GM12875 (cell line): ENCODE measurements at regions not wholly inside any gene's neighbourhood (a gene's known extent, or its start where the extent isn't known, plus 50 kb on each side); places are given as distances from the start of the nearest gene placed in this dataset.

Experiments used
- H3K4me3 ChIP-seq: one replicate; pipeline ENCODE4 v1.5.1; 2011; ENCODE audit warnings: low read depth, low read length, control low read depth
- TF ChIP-seq, protein P1 (sequence below): IDR thresholded peaks from 2 replicates; pipeline ENCODE4 v1.5.1; 2011; ENCODE audit warnings: low read depth, mild to moderate bottlenecking, control low read depth, inconsistent platforms, low read length, moderate library complexity, borderline replicate concordance; ENCODE audit not compliant: insufficient read depth

- TF ChIP-seq, protein P1, sequence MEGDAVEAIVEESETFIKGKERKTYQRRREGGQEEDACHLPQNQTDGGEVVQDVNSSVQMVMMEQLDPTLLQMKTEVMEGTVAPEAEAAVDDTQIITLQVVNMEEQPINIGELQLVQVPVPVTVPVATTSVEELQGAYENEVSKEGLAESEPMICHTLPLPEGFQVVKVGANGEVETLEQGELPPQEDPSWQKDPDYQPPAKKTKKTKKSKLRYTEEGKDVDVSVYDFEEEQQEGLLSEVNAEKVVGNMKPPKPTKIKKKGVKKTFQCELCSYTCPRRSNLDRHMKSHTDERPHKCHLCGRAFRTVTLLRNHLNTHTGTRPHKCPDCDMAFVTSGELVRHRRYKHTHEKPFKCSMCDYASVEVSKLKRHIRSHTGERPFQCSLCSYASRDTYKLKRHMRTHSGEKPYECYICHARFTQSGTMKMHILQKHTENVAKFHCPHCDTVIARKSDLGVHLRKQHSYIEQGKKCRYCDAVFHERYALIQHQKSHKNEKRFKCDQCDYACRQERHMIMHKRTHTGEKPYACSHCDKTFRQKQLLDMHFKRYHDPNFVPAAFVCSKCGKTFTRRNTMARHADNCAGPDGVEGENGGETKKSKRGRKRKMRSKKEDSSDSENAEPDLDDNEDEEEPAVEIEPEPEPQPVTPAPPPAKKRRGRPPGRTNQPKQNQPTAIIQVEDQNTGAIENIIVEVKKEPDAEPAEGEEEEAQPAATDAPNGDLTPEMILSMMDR: no peak
- no peak overlapping the region for H3K4me3 ChIP-seq
These were observed 274.2 kb upstream of the ERCC4 start for GRCh38 chr16:13645601-13646245.

- TF ChIP-seq, protein P1: no peak
- no peak overlapping the region for H3K4me3 ChIP-seq
These were observed 259.1 kb upstream of the ERCC4 start for GRCh38 chr16:13660807-13661206.

DNA sequence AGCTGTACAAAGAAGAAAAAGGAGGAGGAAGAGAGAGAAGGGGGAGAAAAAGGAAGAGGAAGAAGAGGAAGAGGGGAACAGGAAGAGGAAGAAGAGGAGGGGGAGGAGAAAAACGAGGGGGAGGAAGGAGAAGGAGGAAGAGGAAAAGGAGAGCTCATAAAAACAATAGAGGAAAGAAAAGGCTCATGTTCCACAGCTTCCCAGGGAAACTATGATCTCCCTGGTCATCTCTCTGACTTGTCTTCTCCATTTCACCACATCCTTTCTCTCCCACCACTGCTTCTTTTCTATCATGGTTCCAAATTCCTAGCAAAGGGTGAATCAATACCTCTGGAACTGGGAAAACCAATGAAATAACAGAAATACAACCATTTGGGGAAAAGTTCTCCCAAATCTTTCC, 254.1 kb upstream of the ERCC4 start:
- TF ChIP-seq, protein P1: no peak
- no peak overlapping the region for H3K4me3 ChIP-seq

- TF ChIP-seq, protein P1: no peak
- H3K4me3 ChIP-seq: no peak overlapping the region
These were observed 247.8 kb upstream of the ERCC4 start for GRCh38 chr16:13672196-13672595.

DNA sequence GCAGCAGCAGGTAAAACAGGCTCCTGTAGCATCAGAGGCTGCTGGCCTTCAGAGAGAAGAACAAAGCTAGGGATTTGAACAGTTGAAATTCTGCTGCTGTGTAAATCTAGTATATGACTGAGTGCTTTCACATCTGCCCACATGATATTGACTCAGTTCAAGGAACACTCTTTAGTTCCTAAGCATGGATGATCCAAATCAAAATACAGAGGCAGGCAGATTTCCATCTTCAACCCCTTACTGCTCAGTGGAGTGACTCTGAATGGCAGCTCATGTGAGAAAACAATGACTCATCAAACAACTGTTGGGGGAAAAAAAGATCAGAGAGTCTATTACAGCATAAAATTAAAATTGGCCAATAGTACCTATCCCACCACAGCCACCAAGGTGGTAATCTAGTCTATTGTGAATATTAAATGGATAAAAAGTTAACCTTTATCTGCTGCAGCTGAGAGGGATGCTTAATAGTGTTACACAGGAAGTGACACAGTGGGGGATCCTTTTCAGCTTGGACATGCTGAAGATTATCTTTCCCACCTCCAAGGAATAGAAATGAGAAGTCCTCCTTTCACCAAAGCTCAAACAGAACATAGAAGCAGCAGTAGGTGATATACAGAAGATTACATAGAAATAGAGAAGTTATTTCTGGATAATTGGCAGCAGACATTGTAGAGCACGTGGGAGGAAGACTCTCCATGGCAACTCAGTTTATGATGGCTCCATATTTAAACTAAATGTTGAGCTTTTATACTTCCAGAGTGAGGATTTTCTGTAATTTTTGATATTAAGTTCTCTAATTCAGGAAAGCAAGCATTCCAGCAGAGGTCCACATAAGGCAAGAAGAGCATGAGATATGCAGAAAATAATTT, 239.7 kb upstream of the ERCC4 start:
- TF ChIP-seq, protein P1: no peak
- no peak overlapping the region for H3K4me3 ChIP-seq

GRCh38 chr16:13684819-13685563, 235.0 kb upstream of the ERCC4 start:
- TF ChIP-seq, protein P1: no peak
- H3K4me3 ChIP-seq: no peak overlapping the region
